Activated CD8-positive, alpha-beta memory T cell treated with anti-CD3 and anti-CD28 coated beads, Interleukin-2, amount 50 U/mL, for 48 hours (primary cell): ENCODE measurements at regions not wholly inside any gene's neighbourhood (a gene's known extent, or its start where the extent isn't known, plus 50 kb on each side); places are given as distances from the start of the nearest gene placed in this dataset.
"Not testable (repeated sequence)": the region's sequence is repeated elsewhere in the genome, so short reads cannot be mapped to it uniquely, and the experiment has no call there.

Experiments
- DNase-seq: peaks from one replicate; pipeline ENCODE4 v3.0.0-alpha.2; 2020

- DNase-seq, result no peak
Observed at GRCh38 chr3:67937498-67938118, 283.2 kb upstream of the SUCLG2 start.

- DNase-seq, result not testable (repeated sequence)
Observed at GRCh38 chr3:67930394-67930793, 276.0 kb upstream of the SUCLG2 start.

GRCh38 chr3:67923796-67924195 lies 269.4 kb upstream of the SUCLG2 start:
- DNase-seq, result no peak

GRCh38 chr3:67920969-67921368 lies 266.6 kb upstream of the SUCLG2 start:
- no peak for DNase-seq

GRCh38 chr3:67920311-67920710 lies 265.9 kb upstream of the SUCLG2 start:
- DNase-seq, result no peak

GRCh38 chr3:67916353-67916752 lies 261.9 kb upstream of the SUCLG2 start:
- no peak for DNase-seq

GRCh38 chr3:67907735-67908134 lies 253.3 kb upstream of the SUCLG2 start:
- no peak for DNase-seq

- DNase-seq, result no peak
Observed at GRCh38 chr3:67906261-67906660, 251.8 kb upstream of the SUCLG2 start.

GRCh38 chr3:67901681-67902080 lies 247.3 kb upstream of the SUCLG2 start:
- DNase-seq, result no peak

GRCh38 chr3:67898916-67899315 lies 244.5 kb upstream of the SUCLG2 start:
- DNase-seq, result no peak

GRCh38 chr3:67897351-67898336 lies 243.2 kb upstream of the SUCLG2 start:
- no peak for DNase-seq

GRCh38 chr3:67896130-67896529 lies 241.7 kb upstream of the SUCLG2 start:
- no peak for DNase-seq

GRCh38 chr3:67894510-67894909 lies 240.1 kb upstream of the SUCLG2 start:
- no peak for DNase-seq

- DNase-seq, result no peak
Observed at GRCh38 chr3:67884345-67884744, 229.9 kb upstream of the SUCLG2 start.

GRCh38 chr3:67883766-67884165 lies 229.4 kb upstream of the SUCLG2 start:
- DNase-seq, result no peak

- DNase-seq, result no peak
Observed at GRCh38 chr3:67882981-67883380, 228.6 kb upstream of the SUCLG2 start.

GRCh38 chr3:67876261-67876660 lies 221.8 kb upstream of the SUCLG2 start:
- DNase-seq, result no peak

GRCh38 chr3:67875858-67876257 lies 221.4 kb upstream of the SUCLG2 start:
- DNase-seq, result no peak

- no peak for DNase-seq
Observed at GRCh38 chr3:67875338-67875737, 220.9 kb upstream of the SUCLG2 start.

- DNase-seq, result no peak
Observed at GRCh38 chr3:67870477-67870876, 216.1 kb upstream of the SUCLG2 start.

GRCh38 chr3:67866571-67866970 lies 212.2 kb upstream of the SUCLG2 start:
- DNase-seq, result no peak

- no peak for DNase-seq
Observed at GRCh38 chr3:67864587-67865183, 210.3 kb upstream of the SUCLG2 start.

GRCh38 chr3:67863869-67864268 lies 209.5 kb upstream of the SUCLG2 start:
- DNase-seq, result no peak

GRCh38 chr3:67860429-67860828 lies 206.0 kb upstream of the SUCLG2 start:
- no peak for DNase-seq
